Muscle of leg (tissue), 3 donors: ENCODE measurements at regions not wholly inside any gene's neighbourhood (a gene's known extent, or its start where the extent isn't known, plus 50 kb on each side); places are given as distances from the start of the nearest gene placed in this dataset.

Source experiments
- DNase-seq: peaks from one replicate; pipeline ENCODE4 v3.0.0; 2013
- H3K27ac ChIP-seq: one replicate; pipeline ENCODE4 v1.5.1; 2013; ENCODE audit warnings: mild to moderate bottlenecking, low read length, control low read depth
- H3K27me3 ChIP-seq: one replicate; pipeline ENCODE4 v1.6.1; 2013; ENCODE audit warnings: low read length; ENCODE audit not compliant: control insufficient read depth, insufficient read depth
- H3K36me3 ChIP-seq: one replicate; pipeline ENCODE4 v1.6.1; 2013; ENCODE audit warnings: low read length; ENCODE audit not compliant: control insufficient read depth, insufficient read depth
- H3K4me1 ChIP-seq: one replicate; pipeline ENCODE4 v1.6.1; 2013; ENCODE audit warnings: low read length; ENCODE audit not compliant: control insufficient read depth, insufficient read depth
- H3K4me3 ChIP-seq: one replicate; pipeline ENCODE4 v1.5.1; 2013; ENCODE audit warnings: low read length, control low read depth
- H3K9me3 ChIP-seq: replicated peaks from 2 replicates; pipeline ENCODE4 v1.6.1; 2013; ENCODE audit warnings: low read depth, low read length; ENCODE audit not compliant: control insufficient read depth
- WGBS: methylation state at CpG from one replicate; pipeline ENCODE4 v1.1.5; 2013; ENCODE audit warnings: missing lambda C conversion rate; ENCODE audit not compliant: insufficient coverage; 5-methylcytosine and 5-hydroxymethylcytosine counted together

DNA sequence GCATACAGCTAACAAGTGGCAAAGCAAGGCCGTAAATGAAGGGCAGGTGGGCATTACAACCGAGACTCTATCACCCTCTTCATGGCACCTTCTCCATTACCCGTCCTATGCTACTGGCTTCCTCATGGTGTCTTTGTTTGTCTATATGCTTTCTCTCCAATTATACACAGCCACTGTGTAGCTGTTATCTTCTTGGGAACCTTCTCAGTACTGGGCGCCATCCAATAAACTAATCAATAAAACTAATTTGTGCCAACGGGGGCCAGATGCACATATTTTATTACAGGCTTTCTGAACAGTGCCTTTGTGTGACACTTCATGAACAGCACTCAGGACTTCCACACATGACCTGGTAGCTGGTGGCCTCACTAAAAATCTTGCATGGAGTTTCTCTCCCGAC is 149.8 kb upstream of the PCSK2 start:
- DNase-seq = no peak
- no peak overlapping the region for H3K4me3 ChIP-seq
- 75% methylated on average over 2 of the region's 6 CpGs for WGBS

DNA sequence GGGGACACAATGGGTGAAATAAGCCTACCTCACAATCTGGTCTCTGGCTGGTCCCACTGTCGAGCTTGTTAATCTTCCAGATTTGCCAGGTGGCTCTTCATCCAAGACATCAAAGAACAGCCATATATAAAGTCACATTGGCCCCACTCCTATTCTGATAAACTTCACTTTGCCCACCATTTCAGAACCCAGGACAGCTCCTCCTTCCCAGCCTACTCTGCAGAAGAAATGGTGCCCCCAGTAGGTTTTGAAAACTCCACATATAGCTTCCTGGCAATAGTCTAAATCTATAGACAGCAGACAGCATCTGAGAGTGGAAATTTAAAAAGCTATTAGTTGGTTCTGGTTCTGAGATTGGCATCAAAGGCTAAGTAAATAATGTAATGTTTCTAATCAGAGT is 143.1 kb upstream of the PCSK2 start:
- H3K4me3 ChIP-seq = no peak overlapping the region
- no peaks in the 10 kb centered on the region for H3K27me3 ChIP-seq
- no peaks in the 10 kb centered on the region for H3K9me3 ChIP-seq
- 33% methylated on average over 1 of the region's 1 CpG for WGBS
- no peaks in the 10 kb centered on the region for H3K4me1 ChIP-seq
- H3K36me3 ChIP-seq = no peaks in the 10 kb centered on the region
- H3K27ac ChIP-seq = no peak overlapping the region
- peak; percentile 4 for DNase-seq

More for the DNA sequence above, 149.8 kb upstream of the PCSK2 start:
- no peaks in the 10 kb centered on the region for H3K9me3 ChIP-seq
- H3K36me3 ChIP-seq = no peaks in the 10 kb centered on the region
- no peaks in the 10 kb centered on the region for H3K27me3 ChIP-seq
- H3K27ac ChIP-seq = no peak overlapping the region
- H3K4me1 ChIP-seq = no peaks in the 10 kb centered on the region

DNA sequence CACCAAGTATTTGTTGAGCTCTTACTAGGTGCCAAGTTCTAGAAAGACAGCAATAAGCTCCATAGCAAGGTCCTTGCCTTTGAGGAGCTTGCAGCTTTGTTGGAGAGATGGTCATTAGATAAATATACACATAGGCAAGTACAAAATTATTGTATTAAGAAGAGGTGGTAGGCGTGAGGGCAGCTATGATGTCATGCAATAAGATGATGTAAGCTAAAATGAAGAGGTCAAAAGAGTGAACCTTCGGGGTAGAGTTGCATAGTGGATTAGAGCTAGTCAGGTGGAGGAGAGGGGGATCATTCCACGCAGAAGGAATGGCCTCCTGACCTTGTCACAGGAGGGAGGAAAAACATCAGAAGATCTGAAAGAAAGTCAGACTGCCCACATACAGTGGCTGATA is 141.9 kb upstream of the PCSK2 start:
- H3K36me3 ChIP-seq = no peaks in the 10 kb centered on the region

GRCh38 chr20:17093782-17094181 is 133.1 kb upstream of the PCSK2 start:
- DNase-seq = no peak
- 80% methylated on average over 3 of the region's 4 CpGs for WGBS
- Histone ChIP-seq H3K4me3 (no peak overlapping the region), H3K27me3 (no peaks in the 10 kb centered on the region), H3K4me1 (no peaks in the 10 kb centered on the region), H3K36me3 (no peaks in the 10 kb centered on the region), H3K27ac (no peak overlapping the region), H3K9me3 (no peaks in the 10 kb centered on the region)

More for the DNA sequence above, 141.9 kb upstream of the PCSK2 start:
- Histone ChIP-seq H3K9me3 (no peaks in the 10 kb centered on the region), H3K27ac (no peak overlapping the region), H3K27me3 (no peaks in the 10 kb centered on the region), H3K4me3 (no peak overlapping the region), H3K4me1 (no peaks in the 10 kb centered on the region)
- no peak for DNase-seq
- 64% methylated on average over 2 of the region's 3 CpGs for WGBS

GRCh38 chr20:17097603-17098002 is 129.2 kb upstream of the PCSK2 start:
- 70% methylated on average over 1 of the region's 4 CpGs for WGBS

GRCh38 chr20:17100506-17100905 is 126.3 kb upstream of the PCSK2 start:
- Histone ChIP-seq H3K27ac (no peak overlapping the region), H3K27me3 (no peaks in the 10 kb centered on the region), H3K36me3 (no peaks in the 10 kb centered on the region), H3K4me3 (no peak overlapping the region), H3K4me1 (no peaks in the 10 kb centered on the region), H3K9me3 (no peaks in the 10 kb centered on the region)
- DNase-seq = no peak
- no CpG with 5 or more reads among the region's 1 CpG for WGBS

More at GRCh38 chr20:17097603-17098002, 129.2 kb upstream of the PCSK2 start:
- peak; percentile 10 for DNase-seq
- Histone ChIP-seq H3K4me3 (no peak overlapping the region), H3K4me1 (no peaks in the 10 kb centered on the region), H3K9me3 (no peaks in the 10 kb centered on the region), H3K27me3 (no peaks in the 10 kb centered on the region), H3K27ac (no peak overlapping the region), H3K36me3 (no peaks in the 10 kb centered on the region)

DNA sequence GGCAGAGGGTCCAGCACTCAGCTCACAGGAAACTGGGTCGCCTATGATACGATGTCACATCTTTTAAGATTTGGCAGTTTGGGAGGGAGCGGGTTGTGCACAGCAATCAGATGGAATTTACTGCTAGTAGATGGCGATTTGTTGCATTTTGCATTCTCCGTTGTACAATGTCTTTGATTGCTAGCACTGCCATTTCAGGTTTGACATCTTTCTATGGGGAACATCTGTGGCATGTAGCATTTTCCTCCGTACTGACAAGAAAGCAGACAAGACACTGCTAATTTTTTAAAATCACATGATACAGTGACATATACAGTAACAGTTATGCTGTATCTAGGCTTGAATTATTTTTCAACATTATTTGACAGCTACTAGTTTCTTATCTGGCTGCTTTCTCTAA is 119.7 kb upstream of the PCSK2 start:
- no peaks in the 10 kb centered on the region for H3K4me1 ChIP-seq
- 86% methylated on average over 5 of the region's 6 CpGs for WGBS
- H3K4me3 ChIP-seq = no peak overlapping the region
- H3K36me3 ChIP-seq = no peaks in the 10 kb centered on the region
- no peaks in the 10 kb centered on the region for H3K9me3 ChIP-seq
- no peak overlapping the region for H3K27ac ChIP-seq
- no peaks in the 10 kb centered on the region for H3K27me3 ChIP-seq
- no peak for DNase-seq

- no peaks in the 10 kb centered on the region for H3K9me3 ChIP-seq
- WGBS = no CpG with 5 or more reads among the region's 2 CpGs
- no peaks in the 10 kb centered on the region for H3K27me3 ChIP-seq
- H3K36me3 ChIP-seq = no peaks in the 10 kb centered on the region
- DNase-seq = no peak
- no peak overlapping the region for H3K27ac ChIP-seq
- no peak overlapping the region for H3K4me3 ChIP-seq
- H3K4me1 ChIP-seq = no peaks in the 10 kb centered on the region
These were observed 117.9 kb upstream of the PCSK2 start for GRCh38 chr20:17108896-17109295.

GRCh38 chr20:17109307-17109706 is 117.5 kb upstream of the PCSK2 start:
- 100% methylated on average over 1 of the region's 2 CpGs for WGBS
- Histone ChIP-seq H3K4me3 (no peak overlapping the region), H3K27ac (no peak overlapping the region), H3K27me3 (no peaks in the 10 kb centered on the region), H3K9me3 (no peaks in the 10 kb centered on the region), H3K36me3 (no peaks in the 10 kb centered on the region), H3K4me1 (no peaks in the 10 kb centered on the region)
- no peak for DNase-seq

GRCh38 chr20:17128206-17128605 is 98.6 kb upstream of the PCSK2 start:
- WGBS = 80% methylated on average over 1 of the region's 1 CpG
- H3K27me3 ChIP-seq = no peaks in the 10 kb centered on the region
- no peak for DNase-seq

DNA sequence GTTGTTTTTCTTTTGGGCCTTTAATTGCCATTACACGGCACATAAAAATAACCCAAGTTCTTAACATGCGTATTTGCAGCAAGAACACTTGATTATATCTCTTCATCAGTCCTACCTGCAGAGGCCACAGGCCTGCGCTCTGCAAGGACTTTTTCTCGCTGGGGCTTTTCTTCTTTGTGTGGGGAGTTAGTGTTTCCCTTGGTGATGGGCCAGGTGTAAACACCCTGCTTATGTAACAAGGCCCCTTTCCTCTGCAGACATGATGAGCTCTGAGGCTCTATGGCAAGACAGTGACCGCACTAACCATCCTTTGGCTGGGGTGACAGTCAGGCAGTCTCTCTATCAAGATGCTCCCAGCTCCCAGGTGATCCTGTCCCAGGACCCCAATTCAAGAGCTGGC is 97.8 kb upstream of the PCSK2 start:
- H3K4me3 ChIP-seq = no peak overlapping the region
- H3K27me3 ChIP-seq = no peaks in the 10 kb centered on the region
- no peak for DNase-seq
- no peaks in the 10 kb centered on the region for H3K9me3 ChIP-seq
- H3K27ac ChIP-seq = no peak overlapping the region
- H3K36me3 ChIP-seq = no peaks in the 10 kb centered on the region
- WGBS = 56% methylated on average over 2 of the region's 5 CpGs
- no peaks in the 10 kb centered on the region for H3K4me1 ChIP-seq

More at GRCh38 chr20:17128206-17128605, 98.6 kb upstream of the PCSK2 start:
- Histone ChIP-seq H3K27ac (no peak overlapping the region), H3K4me3 (no peak overlapping the region), H3K4me1 (no peaks in the 10 kb centered on the region), H3K36me3 (no peaks in the 10 kb centered on the region), H3K9me3 (no peaks in the 10 kb centered on the region)
